HepG2 (cell line): ENCODE measurements at regions not wholly inside any gene's neighbourhood (a gene's known extent, or its start where the extent isn't known, plus 50 kb on each side); places are given as distances from the start of the nearest gene placed in this dataset.
A peak's percentile ranks its signal among the peaks of the same experiment; 100 is the strongest.

ENCODE experiments used
- FOXO1 ChIP-seq: sonication (generic); formaldehyde crosslinking; IDR thresholded peaks from 2 replicates; pipeline ENCODE4 v1.4.0; 2020; ENCODE audit warnings: missing genetic modification reagents
- HES4 ChIP-seq: sonication (generic); formaldehyde crosslinking; IDR thresholded peaks from 2 replicates; pipeline ENCODE4 v1.9.0; 2021; ENCODE audit warnings: mild to moderate bottlenecking, missing genetic modification reagents, borderline replicate concordance
- NCOA5 ChIP-seq: sonication (generic); formaldehyde crosslinking; IDR thresholded peaks from 2 replicates; pipeline ENCODE4 v1.4.0; 2020; ENCODE audit warnings: missing genetic modification reagents
- PHF20 ChIP-seq: sonication (generic); formaldehyde crosslinking; IDR thresholded peaks from 2 replicates; pipeline ENCODE4 v1.5.0; 2020; ENCODE audit warnings: mild to moderate bottlenecking, missing genetic modification reagents
- RXRB ChIP-seq: IDR thresholded peaks from 2 replicates; pipeline ENCODE4 v1.6.1; 2016; ENCODE audit warnings: borderline replicate concordance, missing genetic modification reagents, missing compliant biosample characterization
- SKI ChIP-seq: fragments of 450-650 bp; IDR thresholded peaks from one replicate; pipeline ENCODE4 v1.6.1; 2018; ENCODE audit warnings: mild to moderate bottlenecking; ENCODE audit not compliant: partially characterized antibody
- TAF1 ChIP-seq: sonication (generic); formaldehyde crosslinking; IDR thresholded peaks from 2 replicates; pipeline ENCODE4 v1.4.0; 2020; ENCODE audit warnings: missing genetic modification reagents
- ZFX ChIP-seq: sonication (generic); formaldehyde crosslinking; IDR thresholded peaks from 2 replicates; pipeline ENCODE4 v1.4.0; 2020; ENCODE audit warnings: mild to moderate bottlenecking, low read depth, missing genetic modification reagents, moderate library complexity
- ZNF10 ChIP-seq: sonication (generic); formaldehyde crosslinking; IDR thresholded peaks from 2 replicates; pipeline ENCODE4 v1.4.0; 2020; ENCODE audit warnings: mild to moderate bottlenecking, low read depth, missing genetic modification reagents, borderline replicate concordance
- ZNF292 ChIP-seq: sonication (generic); formaldehyde crosslinking; IDR thresholded peaks from 2 replicates; pipeline ENCODE4 v1.8.1; 2022; ENCODE audit warnings: mild to moderate bottlenecking, low read depth, missing genetic modification reagents, borderline replicate concordance
- ZNF652 ChIP-seq: IDR thresholded peaks from 2 replicates; pipeline ENCODE4 v1.6.1; 2016; ENCODE audit warnings: low read depth, borderline replicate concordance
- TF ChIP-seq, protein P1 (sequence below): sonication (generic); formaldehyde crosslinking; IDR thresholded peaks from 2 replicates; pipeline ENCODE4 v1.4.0; 2020; ENCODE audit warnings: mild to moderate bottlenecking, missing genetic modification reagents, borderline replicate concordance
- TF ChIP-seq, protein P2 (sequence below): sonication (generic); formaldehyde crosslinking; IDR thresholded peaks from 2 replicates; pipeline ENCODE4 v1.4.0; 2020; ENCODE audit warnings: missing genetic modification reagents
- TF ChIP-seq, protein P3 (sequence below): sonication (generic); formaldehyde crosslinking; conservative IDR thresholded peaks from 2 replicates; pipeline ENCODE4 v1.8.0; 2022; ENCODE audit warnings: low read depth, missing genetic modification reagents
- TF ChIP-seq, protein P4 (sequence below): sonication (generic); formaldehyde crosslinking; IDR thresholded peaks from 2 replicates; pipeline ENCODE4 v1.4.0; 2020; ENCODE audit warnings: mild to moderate bottlenecking, missing genetic modification reagents
- TF ChIP-seq, protein P5 (sequence below): IDR thresholded peaks from 2 replicates; pipeline ENCODE4 v1.6.1; 2016; ENCODE audit warnings: low read depth, control low read depth

DNA sequence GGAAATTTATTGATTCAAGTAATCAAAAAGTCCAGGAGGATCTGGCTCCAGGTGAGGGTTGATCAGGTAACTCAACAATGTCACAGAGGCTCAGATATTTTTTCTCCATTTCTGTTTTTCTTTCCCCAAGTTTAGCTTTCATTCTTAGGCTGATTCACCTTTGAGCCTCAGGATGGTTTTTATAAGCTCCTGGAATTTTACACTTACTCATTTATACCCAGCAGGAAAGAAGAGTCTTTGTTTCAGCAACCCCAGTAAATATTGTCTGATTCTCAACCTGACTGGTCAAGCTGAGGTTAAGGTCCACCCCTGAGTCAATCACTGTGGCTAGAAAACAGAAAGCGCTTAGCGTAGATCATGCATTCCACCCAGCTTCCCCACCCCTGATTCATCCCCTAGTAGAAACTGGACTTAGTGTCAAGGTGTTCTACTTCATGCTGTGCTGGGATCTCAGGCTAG lies 500.6 kb downstream of the KIF4B start (continued):
- TF ChIP-seq, protein P1, sequence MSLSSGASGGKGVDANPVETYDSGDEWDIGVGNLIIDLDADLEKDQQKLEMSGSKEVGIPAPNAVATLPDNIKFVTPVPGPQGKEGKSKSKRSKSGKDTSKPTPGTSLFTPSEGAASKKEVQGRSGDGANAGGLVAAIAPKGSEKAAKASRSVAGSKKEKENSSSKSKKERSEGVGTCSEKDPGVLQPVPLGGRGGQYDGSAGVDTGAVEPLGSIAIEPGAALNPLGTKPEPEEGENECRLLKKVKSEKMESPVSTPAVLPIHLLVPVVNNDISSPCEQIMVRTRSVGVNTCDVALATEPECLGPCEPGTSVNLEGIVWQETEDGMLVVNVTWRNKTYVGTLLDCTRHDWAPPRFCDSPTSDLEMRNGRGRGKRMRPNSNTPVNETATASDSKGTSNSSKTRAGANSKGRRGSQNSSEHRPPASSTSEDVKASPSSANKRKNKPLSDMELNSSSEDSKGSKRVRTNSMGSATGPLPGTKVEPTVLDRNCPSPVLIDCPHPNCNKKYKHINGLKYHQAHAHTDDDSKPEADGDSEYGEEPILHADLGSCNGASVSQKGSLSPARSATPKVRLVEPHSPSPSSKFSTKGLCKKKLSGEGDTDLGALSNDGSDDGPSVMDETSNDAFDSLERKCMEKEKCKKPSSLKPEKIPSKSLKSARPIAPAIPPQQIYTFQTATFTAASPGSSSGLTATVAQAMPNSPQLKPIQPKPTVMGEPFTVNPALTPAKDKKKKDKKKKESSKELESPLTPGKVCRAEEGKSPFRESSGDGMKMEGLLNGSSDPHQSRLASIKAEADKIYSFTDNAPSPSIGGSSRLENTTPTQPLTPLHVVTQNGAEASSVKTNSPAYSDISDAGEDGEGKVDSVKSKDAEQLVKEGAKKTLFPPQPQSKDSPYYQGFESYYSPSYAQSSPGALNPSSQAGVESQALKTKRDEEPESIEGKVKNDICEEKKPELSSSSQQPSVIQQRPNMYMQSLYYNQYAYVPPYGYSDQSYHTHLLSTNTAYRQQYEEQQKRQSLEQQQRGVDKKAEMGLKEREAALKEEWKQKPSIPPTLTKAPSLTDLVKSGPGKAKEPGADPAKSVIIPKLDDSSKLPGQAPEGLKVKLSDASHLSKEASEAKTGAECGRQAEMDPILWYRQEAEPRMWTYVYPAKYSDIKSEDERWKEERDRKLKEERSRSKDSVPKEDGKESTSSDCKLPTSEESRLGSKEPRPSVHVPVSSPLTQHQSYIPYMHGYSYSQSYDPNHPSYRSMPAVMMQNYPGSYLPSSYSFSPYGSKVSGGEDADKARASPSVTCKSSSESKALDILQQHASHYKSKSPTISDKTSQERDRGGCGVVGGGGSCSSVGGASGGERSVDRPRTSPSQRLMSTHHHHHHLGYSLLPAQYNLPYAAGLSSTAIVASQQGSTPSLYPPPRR (CRISPR knock-in tag) = no peak
- TF ChIP-seq ZNF652 = no peak; the same call in 1 of the 2 replicates
- TF ChIP-seq ZNF292 = peak; percentile 45; the same call in 1 of the 2 replicates
- TF ChIP-seq, protein P2, sequence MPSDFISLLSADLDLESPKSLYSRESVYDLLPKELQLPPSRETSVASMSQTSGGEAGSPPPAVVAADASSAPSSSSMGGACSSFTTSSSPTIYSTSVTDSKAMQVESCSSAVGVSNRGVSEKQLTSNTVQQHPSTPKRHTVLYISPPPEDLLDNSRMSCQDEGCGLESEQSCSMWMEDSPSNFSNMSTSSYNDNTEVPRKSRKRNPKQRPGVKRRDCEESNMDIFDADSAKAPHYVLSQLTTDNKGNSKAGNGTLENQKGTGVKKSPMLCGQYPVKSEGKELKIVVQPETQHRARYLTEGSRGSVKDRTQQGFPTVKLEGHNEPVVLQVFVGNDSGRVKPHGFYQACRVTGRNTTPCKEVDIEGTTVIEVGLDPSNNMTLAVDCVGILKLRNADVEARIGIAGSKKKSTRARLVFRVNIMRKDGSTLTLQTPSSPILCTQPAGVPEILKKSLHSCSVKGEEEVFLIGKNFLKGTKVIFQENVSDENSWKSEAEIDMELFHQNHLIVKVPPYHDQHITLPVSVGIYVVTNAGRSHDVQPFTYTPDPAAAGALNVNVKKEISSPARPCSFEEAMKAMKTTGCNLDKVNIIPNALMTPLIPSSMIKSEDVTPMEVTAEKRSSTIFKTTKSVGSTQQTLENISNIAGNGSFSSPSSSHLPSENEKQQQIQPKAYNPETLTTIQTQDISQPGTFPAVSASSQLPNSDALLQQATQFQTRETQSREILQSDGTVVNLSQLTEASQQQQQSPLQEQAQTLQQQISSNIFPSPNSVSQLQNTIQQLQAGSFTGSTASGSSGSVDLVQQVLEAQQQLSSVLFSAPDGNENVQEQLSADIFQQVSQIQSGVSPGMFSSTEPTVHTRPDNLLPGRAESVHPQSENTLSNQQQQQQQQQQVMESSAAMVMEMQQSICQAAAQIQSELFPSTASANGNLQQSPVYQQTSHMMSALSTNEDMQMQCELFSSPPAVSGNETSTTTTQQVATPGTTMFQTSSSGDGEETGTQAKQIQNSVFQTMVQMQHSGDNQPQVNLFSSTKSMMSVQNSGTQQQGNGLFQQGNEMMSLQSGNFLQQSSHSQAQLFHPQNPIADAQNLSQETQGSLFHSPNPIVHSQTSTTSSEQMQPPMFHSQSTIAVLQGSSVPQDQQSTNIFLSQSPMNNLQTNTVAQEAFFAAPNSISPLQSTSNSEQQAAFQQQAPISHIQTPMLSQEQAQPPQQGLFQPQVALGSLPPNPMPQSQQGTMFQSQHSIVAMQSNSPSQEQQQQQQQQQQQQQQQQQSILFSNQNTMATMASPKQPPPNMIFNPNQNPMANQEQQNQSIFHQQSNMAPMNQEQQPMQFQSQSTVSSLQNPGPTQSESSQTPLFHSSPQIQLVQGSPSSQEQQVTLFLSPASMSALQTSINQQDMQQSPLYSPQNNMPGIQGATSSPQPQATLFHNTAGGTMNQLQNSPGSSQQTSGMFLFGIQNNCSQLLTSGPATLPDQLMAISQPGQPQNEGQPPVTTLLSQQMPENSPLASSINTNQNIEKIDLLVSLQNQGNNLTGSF (CRISPR knock-in tag) = no peak
- TF ChIP-seq ZFX (CRISPR knock-in tag) = no peak
- no peak for TF ChIP-seq PHF20
- TF ChIP-seq HES4 = no peak
- TF ChIP-seq TAF1 (CRISPR knock-in tag) = no peak
- TF ChIP-seq RXRB (CRISPR knock-in tag) = peak; percentile 59; the same call in 1 of the 2 replicates
- TF ChIP-seq, protein P3, sequence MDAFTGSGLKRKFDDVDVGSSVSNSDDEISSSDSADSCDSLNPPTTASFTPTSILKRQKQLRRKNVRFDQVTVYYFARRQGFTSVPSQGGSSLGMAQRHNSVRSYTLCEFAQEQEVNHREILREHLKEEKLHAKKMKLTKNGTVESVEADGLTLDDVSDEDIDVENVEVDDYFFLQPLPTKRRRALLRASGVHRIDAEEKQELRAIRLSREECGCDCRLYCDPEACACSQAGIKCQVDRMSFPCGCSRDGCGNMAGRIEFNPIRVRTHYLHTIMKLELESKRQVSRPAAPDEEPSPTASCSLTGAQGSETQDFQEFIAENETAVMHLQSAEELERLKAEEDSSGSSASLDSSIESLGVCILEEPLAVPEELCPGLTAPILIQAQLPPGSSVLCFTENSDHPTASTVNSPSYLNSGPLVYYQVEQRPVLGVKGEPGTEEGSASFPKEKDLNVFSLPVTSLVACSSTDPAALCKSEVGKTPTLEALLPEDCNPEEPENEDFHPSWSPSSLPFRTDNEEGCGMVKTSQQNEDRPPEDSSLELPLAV (CRISPR knock-in tag) = no peak
- no peak for TF ChIP-seq NCOA5 (CRISPR knock-in tag)
- TF ChIP-seq, protein P4, sequence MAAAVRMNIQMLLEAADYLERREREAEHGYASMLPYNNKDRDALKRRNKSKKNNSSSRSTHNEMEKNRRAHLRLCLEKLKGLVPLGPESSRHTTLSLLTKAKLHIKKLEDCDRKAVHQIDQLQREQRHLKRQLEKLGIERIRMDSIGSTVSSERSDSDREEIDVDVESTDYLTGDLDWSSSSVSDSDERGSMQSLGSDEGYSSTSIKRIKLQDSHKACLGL (CRISPR knock-in tag) = no peak
- peak; percentile 54; the same call in 1 of the 2 replicates for TF ChIP-seq FOXO1 (CRISPR knock-in tag)
- no peak for TF ChIP-seq SKI
- TF ChIP-seq, protein P5, sequence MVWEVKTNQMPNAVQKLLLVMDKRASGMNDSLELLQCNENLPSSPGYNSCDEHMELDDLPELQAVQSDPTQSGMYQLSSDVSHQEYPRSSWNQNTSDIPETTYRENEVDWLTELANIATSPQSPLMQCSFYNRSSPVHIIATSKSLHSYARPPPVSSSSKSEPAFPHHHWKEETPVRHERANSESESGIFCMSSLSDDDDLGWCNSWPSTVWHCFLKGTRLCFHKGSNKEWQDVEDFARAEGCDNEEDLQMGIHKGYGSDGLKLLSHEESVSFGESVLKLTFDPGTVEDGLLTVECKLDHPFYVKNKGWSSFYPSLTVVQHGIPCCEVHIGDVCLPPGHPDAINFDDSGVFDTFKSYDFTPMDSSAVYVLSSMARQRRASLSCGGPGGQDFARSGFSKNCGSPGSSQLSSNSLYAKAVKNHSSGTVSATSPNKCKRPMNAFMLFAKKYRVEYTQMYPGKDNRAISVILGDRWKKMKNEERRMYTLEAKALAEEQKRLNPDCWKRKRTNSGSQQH (CRISPR knock-in tag) = no peak
- TF ChIP-seq ZNF10 (CRISPR knock-in tag) = no peak
